ENCODE measurements at regions not wholly inside any gene's neighbourhood (a gene's known extent, or its start where the extent isn't known, plus 50 kb on each side); places are given as distances from the start of the nearest gene placed in this dataset.

GRCh38 chr11:129319201-129319600, 56.4 kb upstream of the BARX2 start (continued):
- TF ChIP-seq ZNF425 (CRISPR knock-in tag; conservative IDR thresholded peaks at IDR 0.05) (no peak), ZNF423 (CRISPR knock-in tag; IDR thresholded peaks at IDR 0.05) (no peak), NFATC4 (CRISPR knock-in tag; IDR thresholded peaks at IDR 0.05) (no peak), MXD4 (CRISPR knock-in tag; IDR thresholded peaks at IDR 0.05; ENCODE audit: borderline replicate concordance) (no peak), ZBTB21 (CRISPR knock-in tag; IDR thresholded peaks at IDR 0.05; ENCODE audit: borderline replicate concordance) (no peak), CREM (CRISPR knock-in tag; IDR thresholded peaks at IDR 0.05) (no peak), KAT7 (CRISPR knock-in tag; IDR thresholded peaks at IDR 0.05; ENCODE audit: borderline replicate concordance) (no peak), GABPB1 (CRISPR knock-in tag; IDR thresholded peaks at IDR 0.05) (no peak), MLX (CRISPR knock-in tag; IDR thresholded peaks at IDR 0.05) (no peak), TEAD4 (CRISPR knock-in tag; IDR thresholded peaks at IDR 0.05) (no peak), STAT6 (CRISPR knock-in tag; conservative IDR thresholded peaks at IDR 0.05; ENCODE audit: low read depth) (no peak)

- ATAC-seq (no peak), DNase-seq (ENCODE audit: low spot score) (no peak)
- ChIA-PET POLR2A (no interaction called here), CTCF (interaction anchor here (0.7 to 4.0 kb wide), 4 partner anchors 15 to 408 kb away, joined by 3 to 19 read pairs (median 4); partner anchors contain the start of gene BARX2)
- Mint-ChIP-seq H3K27me3 (ENCODE audit: low read depth) (no peaks in the 10 kb centered on the region), H3K4me1 (peaks cover 74% of the 10 kb centered on the region), H3K9me3 (no peaks in the 10 kb centered on the region), H3K4me3 (no peak overlapping the region), H3K36me3 (no peaks in the 10 kb centered on the region), H3K27ac (no peak overlapping the region)
- no peak for TF ChIP-seq MAX (CRISPR knock-in tag; IDR thresholded peaks at IDR 0.05)
These were observed 58.1 kb upstream of the BARX2 start for GRCh38 chr11:129317571-129317970.

GRCh38 chr11:129316781-129317180, 58.9 kb upstream of the BARX2 start:
- CTCF ChIA-PET, result interaction anchor here (0.7 to 2.7 kb wide), 4 partner anchors 15 to 409 kb away, joined by 3 to 16 read pairs (median 4); partner anchors contain the start of gene BARX2
- POLR2A ChIA-PET, result no interaction called here
- H3K9me3 Mint-ChIP-seq, result no peaks in the 10 kb centered on the region
- no peak overlapping the region for H3K4me3 Mint-ChIP-seq
- peaks cover 78% of the 10 kb centered on the region for H3K4me1 Mint-ChIP-seq
- H3K27me3 Mint-ChIP-seq (ENCODE audit: low read depth), result no peaks in the 10 kb centered on the region
- DNase-seq (ENCODE audit: low spot score), result no peak
- H3K36me3 Mint-ChIP-seq, result no peaks in the 10 kb centered on the region
- ATAC-seq, result no peak
- H3K27ac Mint-ChIP-seq, result no peak overlapping the region
- TF ChIP-seq ZBTB21 (CRISPR knock-in tag; IDR thresholded peaks at IDR 0.05; ENCODE audit: borderline replicate concordance), result no peak
- TF ChIP-seq ZNF138 (CRISPR knock-in tag; conservative IDR thresholded peaks at IDR 0.05), result no peak
- TF ChIP-seq ZNF121 (CRISPR knock-in tag; IDR thresholded peaks at IDR 0.05), result no peak
- no peak for TF ChIP-seq ESRRA (CRISPR knock-in tag; IDR thresholded peaks at IDR 0.05; ENCODE audit: borderline replicate concordance)
- no peak for TF ChIP-seq USF2 (CRISPR knock-in tag; IDR thresholded peaks at IDR 0.05)
- TF ChIP-seq STAT6 (CRISPR knock-in tag; conservative IDR thresholded peaks at IDR 0.05; ENCODE audit: low read depth), result no peak
- no peak for TF ChIP-seq ZNF425 (CRISPR knock-in tag; conservative IDR thresholded peaks at IDR 0.05)
- TF ChIP-seq TP53 (CRISPR knock-in tag; IDR thresholded peaks at IDR 0.05), result no peak
- TF ChIP-seq ATF1 (CRISPR knock-in tag; IDR thresholded peaks at IDR 0.05), result no peak
- TF ChIP-seq ZBTB43 (CRISPR knock-in tag; IDR thresholded peaks at IDR 0.05), result no peak
